Midbrain (tissue), 1 donor: ENCODE measurements at regions not wholly inside any gene's neighbourhood (a gene's known extent, or its start where the extent isn't known, plus 50 kb on each side); places are given as distances from the start of the nearest gene placed in this dataset.
A peak's percentile ranks its signal among the peaks of the same experiment; 100 is the strongest.

ENCODE experiments used
- DNase-seq: peaks from one replicate; lab custom pipeline; 2025; lab: John Stamatoyannopoulos, UW

DNA sequence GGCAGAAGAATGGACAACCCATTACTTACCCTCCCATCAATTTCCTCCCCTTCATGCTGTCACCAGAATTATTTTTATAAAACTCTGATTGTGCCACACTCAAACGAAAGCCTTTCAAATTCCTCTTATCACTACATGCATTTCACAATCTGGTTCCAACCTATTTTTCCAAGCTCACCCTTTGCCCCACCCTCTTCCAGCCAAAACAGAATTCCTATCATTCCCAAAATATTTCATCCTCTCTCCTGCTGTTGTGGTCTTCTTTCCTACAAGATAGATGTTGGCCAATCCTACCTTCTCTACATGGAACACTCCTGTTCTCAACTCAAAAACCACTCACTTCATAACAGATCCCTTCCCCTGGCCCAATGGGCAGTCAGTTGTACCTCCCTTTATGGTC lies 111.5 kb downstream of the ELAPOR2 start:
- no peak for DNase-seq

GRCh38 chr7:86943447-86943846 lies 116.0 kb downstream of the ELAPOR2 start:
- no peak for DNase-seq

DNA sequence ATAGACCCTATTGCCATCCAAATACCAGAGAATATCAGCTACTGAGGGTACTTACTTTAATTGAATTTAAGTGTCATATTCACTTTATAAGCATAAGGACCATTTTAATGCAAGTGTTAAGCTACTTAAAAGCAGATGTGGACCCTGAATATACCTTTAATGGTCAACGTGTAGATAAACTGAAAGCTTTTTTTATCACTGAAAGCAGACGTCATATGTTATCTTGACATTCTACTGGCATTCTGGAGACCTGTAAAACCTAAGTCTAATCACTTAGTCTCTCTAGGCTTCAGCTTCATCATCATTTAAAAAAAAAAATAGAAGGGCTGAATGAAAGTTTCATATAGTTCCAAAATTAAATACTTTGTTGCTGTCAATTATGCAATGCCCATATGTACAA lies 116.5 kb downstream of the ELAPOR2 start:
- DNase-seq = no peak

DNA sequence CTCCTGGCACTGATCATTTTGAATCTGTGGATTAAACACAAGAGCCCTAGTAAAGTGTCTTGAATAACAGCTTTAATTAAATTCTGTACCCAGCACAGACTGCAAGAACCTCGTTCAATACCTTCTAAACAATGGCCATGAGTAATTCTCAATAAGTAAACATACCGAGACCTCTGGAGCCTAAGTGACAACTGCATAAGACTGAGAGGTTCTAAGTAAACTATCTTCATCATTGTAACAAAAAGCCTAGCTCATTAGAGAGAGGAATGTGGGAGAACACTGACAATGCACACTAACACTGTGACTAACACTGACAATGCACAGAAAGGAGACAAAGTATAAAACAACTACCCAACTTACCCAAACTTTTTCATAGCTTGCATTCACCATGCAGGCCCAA lies 117.4 kb downstream of the ELAPOR2 start:
- DNase-seq = peak; percentile 61

- DNase-seq = peak; percentile 80
These were observed 120.1 kb downstream of the ELAPOR2 start for GRCh38 chr7:86939197-86939814.

DNA sequence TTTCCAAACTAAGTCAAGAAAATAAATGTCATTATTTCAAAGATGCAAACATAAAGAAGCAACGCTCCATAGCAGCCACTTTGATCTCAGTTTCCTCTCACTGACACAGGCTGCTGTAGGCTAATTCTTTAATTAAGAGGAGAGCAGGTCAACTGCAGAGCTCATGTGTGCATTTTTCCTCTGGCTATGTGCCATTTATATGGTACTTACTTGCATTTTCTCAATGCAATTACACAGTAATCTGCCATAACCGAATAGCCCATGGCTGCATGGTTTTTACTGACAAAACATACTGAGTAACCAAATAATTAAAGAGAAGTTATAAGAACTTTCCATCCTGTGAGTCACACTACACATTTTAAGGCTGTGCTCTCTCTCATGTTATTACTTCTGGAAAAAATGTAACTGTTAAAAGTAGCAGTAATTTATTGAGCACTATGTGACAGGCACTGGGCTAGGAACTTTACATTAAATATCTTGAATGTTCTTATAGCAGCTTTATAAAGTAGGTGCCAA lies 122.0 kb downstream of the ELAPOR2 start:
- no peak for DNase-seq

DNA sequence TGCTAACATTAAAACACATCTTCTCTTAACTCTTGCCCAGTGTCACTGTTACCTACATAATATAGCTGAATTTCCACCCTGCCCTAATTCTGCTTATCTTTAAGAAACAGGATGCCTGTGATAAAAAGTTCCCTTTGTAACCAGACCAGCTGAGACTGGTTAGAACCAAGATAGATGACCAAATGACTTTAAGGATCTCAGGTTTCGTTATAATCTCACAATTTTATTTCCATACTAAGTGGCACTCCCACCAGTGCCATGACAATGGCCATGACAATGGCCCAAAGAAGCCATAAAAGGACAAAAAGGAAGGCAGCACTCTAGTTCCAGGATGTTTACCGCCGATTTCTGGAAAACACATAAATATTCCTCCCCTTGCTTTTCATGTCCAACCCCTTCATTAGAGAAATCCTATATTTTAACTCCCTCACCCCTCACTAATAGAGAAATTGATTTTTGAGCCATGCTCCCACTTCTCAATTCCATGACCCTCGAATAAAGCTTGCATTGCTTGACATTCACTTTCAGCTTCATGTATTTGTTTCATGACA lies 126.1 kb downstream of the ELAPOR2 start:
- no peak for DNase-seq

DNA sequence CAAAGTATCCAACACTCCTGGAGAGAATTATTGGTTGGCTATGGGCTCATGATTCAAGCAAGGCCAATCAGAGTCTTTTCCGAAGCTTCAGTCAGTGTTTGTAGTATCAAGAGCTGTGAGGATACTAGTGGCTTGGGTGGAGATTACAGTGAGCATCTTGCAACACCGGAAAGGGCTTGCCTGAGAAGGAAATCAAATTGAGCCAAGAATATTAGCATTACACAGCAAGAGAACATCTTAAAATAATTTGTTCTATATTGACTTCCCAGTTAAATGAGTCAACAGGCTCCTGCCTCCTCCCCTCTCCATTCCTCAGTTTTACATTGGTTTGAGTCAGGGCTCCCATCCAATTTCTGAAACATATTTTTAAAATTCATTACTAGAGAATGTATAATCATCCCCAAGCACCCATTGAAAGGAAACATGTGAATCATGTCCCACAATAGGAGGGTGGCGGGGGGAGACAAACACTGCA lies 127.4 kb downstream of the ELAPOR2 start:
- DNase-seq = no peak

- no peak for DNase-seq
These were observed 128.0 kb downstream of the ELAPOR2 start for GRCh38 chr7:86931439-86931838.

DNA sequence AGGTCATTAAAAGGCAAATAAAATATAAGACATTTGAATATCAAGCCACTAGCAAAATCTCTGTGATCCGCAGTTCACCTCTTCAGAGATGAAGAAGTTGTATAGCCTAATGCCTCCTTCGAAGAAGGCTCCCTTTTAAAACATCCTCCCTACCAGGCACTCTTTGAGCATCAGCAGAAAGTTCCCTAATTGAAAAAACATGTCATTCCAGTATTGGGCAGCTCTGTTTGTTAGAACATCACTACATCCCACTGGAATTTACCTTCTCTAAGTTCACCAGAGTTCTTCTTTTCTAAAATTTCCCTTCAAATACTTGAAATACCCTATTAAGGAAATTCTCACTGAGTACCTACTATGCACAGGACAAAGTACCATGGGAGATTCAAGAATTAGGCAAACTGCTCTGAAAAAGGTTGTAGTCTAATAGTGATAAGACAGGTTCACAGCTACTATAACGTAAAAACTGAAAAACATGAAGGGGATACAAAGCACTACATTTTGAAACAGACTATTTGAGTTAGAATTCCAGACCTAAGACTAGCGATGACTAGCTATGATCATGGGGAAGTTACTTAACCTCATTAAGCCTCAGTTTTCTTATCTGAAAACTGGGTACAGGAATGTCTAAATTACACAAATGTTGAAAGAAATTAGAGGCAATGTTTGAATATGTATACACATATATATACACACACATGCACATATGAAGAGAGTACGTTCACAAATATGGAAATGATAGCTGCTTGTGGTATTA lies 128.7 kb downstream of the ELAPOR2 start:
- no peak for DNase-seq

- DNase-seq = no peak
These were observed 130.0 kb downstream of the ELAPOR2 start for GRCh38 chr7:86929293-86930109.

DNA sequence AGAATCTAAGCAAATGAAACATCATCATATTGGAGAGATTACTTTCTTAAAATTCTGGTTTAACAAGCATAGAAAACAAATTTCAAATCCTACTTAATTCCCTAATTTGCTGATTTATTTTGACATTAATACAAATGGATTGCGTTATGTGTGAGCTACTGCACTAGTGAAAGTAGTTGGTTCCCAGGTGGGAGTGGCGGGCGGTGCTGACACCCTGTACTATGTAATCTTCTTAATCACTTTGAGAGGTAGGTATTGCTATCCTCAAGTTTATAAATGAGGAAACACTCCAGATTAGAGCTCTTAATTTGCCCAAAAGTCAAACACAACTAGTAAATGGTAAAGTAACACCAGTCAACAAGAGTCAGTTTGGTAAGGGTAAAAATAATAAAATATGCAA lies 131.1 kb downstream of the ELAPOR2 start:
- DNase-seq = no peak

- peak; percentile 57 for DNase-seq
These were observed 132.7 kb downstream of the ELAPOR2 start for GRCh38 chr7:86926732-86927131.

DNA sequence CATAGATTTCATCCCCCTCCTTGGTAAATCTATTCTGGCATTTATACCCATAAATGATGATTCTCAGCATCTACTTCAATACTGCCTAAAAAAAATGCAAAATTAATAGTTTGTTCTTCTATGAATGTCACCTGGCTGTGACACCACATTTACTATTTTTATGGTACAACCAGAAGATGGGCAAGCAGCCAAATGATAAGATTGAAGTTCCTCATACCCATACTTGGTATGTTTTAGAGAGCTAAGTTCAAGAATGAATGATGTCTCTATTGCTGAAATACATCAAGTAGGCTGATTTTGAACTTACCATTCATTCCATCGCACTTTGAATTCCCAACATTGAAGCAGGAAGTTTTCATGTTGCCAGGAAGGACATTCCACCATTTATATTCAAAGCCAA lies 134.2 kb downstream of the ELAPOR2 start:
- no peak for DNase-seq

- DNase-seq = no peak
These were observed 135.9 kb downstream of the ELAPOR2 start for GRCh38 chr7:86923527-86923926.

DNA sequence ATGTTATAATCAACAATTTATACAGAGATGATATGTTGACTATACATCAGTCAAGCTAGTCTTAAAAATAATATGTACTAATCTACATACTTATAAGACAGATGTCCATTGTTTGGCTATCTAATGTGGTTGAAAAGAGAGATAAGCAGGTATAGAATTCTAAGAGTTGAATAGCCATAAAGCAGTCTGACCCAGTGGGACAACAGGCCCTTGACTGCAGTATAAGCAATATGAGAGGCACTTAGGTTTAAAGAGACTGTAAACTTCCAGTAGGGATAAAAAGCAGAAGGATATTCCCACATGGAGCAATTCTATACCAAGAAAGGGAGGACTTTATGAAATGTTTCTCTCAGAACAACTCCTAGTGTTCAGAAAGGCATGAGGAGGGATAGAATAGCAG lies 139.3 kb downstream of the ELAPOR2 start:
- no peak for DNase-seq

- DNase-seq = no peak
These were observed 141.2 kb downstream of the ELAPOR2 start for GRCh38 chr7:86918245-86918644.

DNA sequence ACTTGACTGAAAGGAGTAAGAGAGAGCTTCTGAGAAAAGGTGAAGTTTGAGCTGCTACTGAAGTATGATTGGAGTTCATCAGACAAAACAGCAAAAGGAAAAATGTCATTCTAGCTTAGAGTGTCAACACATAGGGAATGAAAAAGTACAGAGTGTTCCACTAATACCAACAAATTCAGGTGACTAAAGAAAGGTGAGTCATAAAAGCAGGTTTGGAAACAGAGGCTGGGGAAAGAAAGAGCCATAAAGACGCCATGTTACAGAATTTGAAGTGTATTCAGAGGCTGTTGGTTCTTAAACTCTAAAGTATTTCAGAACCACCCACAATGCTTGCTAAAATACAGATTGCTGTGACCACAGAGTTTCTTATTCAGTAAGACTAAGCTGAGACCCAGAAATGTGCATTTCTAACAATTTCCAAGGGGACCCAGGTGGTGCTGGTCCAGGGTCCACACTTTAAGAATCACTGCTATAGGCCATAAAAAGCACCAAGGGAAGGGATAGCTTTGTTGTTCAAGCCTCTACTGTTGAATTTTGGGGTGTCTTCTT lies 143.1 kb downstream of the ELAPOR2 start:
- DNase-seq = no peak

DNA sequence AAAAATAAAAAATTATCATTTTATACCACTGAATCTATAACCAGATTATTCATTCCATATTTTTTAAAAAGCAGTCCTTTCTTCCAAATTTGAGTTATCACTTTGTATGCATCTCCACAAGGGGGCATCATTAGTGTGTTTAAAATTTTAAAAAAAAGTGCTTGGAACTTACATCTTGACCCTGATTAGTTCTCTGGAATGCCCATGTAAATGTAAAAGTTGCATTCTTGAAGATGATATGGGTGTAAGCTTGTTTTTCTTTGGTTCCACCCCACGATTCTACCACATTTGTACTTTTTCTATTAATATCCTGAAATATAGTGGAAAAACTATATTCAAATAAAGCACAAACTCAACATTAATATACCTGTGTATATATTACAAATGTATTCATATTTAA lies 144.9 kb downstream of the ELAPOR2 start:
- DNase-seq = no peak
